MCF 10A (cell line): ENCODE measurements at regions not wholly inside any gene's neighbourhood (a gene's known extent, or its start where the extent isn't known, plus 50 kb on each side); places are given as distances from the start of the nearest gene placed in this dataset.

Experiments
- BruUV-seq: library from RNA; stranded (reverse); fragments of 400-500 nt; replicated peaks from 2 replicates; lab custom pipeline; 2021; lab: Mats Ljungman, UMichigan
- CTCF ChIA-PET: fragments of 300-600 bp; sonication (Branson Sonifier 250); formaldehyde crosslinking; extraction: SDS; loops from one replicate; lab custom pipeline; 2021; ENCODE audit warnings: antibody characterized with exemption, inconsistent platforms; lab: Yijun Ruan, JAX
- POLR2A ChIA-PET: fragments of 300-600, 350-650 bp; sonication (Branson Sonifier 250); formaldehyde crosslinking; extraction: SDS; loops from one replicate; lab custom pipeline; 2020; ENCODE audit warnings: antibody characterized with exemption, inconsistent platforms; lab: Yijun Ruan, JAX
- DNase-seq: peaks from one replicate; pipeline ENCODE4 v3.0.0-alpha.2; 2018; ENCODE audit not compliant: unreplicated experiment
- H3K27ac Mint-ChIP-seq: one replicate; pipeline ENCODE4 v1.8.0; 2022; ENCODE audit warnings: mild to moderate bottlenecking, low read depth, mixed read lengths; ENCODE audit not compliant: unreplicated experiment
- H3K27me3 Mint-ChIP-seq: one replicate; pipeline ENCODE4 v1.8.0; 2022; ENCODE audit warnings: mixed read lengths; ENCODE audit not compliant: insufficient read depth, unreplicated experiment
- H3K36me3 Mint-ChIP-seq: one replicate; pipeline ENCODE4 v1.8.0; 2022; ENCODE audit warnings: mild to moderate bottlenecking, moderate library complexity, mixed read lengths; ENCODE audit not compliant: insufficient read depth, unreplicated experiment
- H3K4me1 Mint-ChIP-seq: one replicate; pipeline ENCODE4 v1.8.0; 2022; ENCODE audit warnings: mixed read lengths; ENCODE audit not compliant: insufficient read depth, unreplicated experiment
- H3K4me3 Mint-ChIP-seq: one replicate; pipeline ENCODE4 v1.8.0; 2022; ENCODE audit warnings: mild to moderate bottlenecking, moderate library complexity, mixed read lengths; ENCODE audit not compliant: unreplicated experiment
- H3K9me3 Mint-ChIP-seq: one replicate; pipeline ENCODE4 v1.8.0; 2022; ENCODE audit warnings: mixed read lengths; ENCODE audit not compliant: unreplicated experiment
- CTCF ChIP-seq: fragments of 200-600 bp; IDR thresholded peaks from one replicate; pipeline ENCODE4 v1.8.0; 2022; ENCODE audit warnings: antibody characterized with exemption, mild to moderate bottlenecking; ENCODE audit not compliant: unreplicated experiment
- intact Hi-C: fragments of 100-400 bp; cut with micrococcal nuclease; formaldehyde crosslinking; loops from 2 replicates; pipeline ENCODE4 v1.14.1; 2022

- peaks cover 7% of the 10 kb centered on the region for H3K9me3 Mint-ChIP-seq
- TF ChIP-seq CTCF = no peak
- intact Hi-C loops = no loop called here
- H3K4me3 Mint-ChIP-seq = no peak overlapping the region
- H3K27ac Mint-ChIP-seq = peak overlapping the region; percentile 70
- CTCF ChIA-PET = interaction anchor here (0.6 to 2.4 kb wide), 8 partner anchors 8 to 108 kb away, joined by 3 to 13 read pairs (median 4); no protein-coding TSS in a partner anchor
- POLR2A ChIA-PET = interaction anchor here (0.6 to 2.7 kb wide), 6 partner anchors 12 to 107 kb away, joined by 3 to 15 read pairs (median 12); no protein-coding TSS in a partner anchor
- no peaks in the 10 kb centered on the region for H3K27me3 Mint-ChIP-seq
- peak; percentile 21 for DNase-seq
- no TSS peak for BruUV-seq
- peaks cover 17% of the 10 kb centered on the region for H3K4me1 Mint-ChIP-seq
- H3K36me3 Mint-ChIP-seq = peaks cover 6% of the 10 kb centered on the region
Observed at GRCh38 chr1:48127735-48128685, 94.5 kb upstream of the SLC5A9 start.

GRCh38 chr1:48123647-48124046 is 98.9 kb upstream of the SLC5A9 start:
- no TSS peak for BruUV-seq
- no peak for DNase-seq
- intact Hi-C loops = no loop called here
- Mint-ChIP-seq H3K27ac (no peak overlapping the region), H3K27me3 (no peaks in the 10 kb centered on the region), H3K36me3 (peaks cover 13% of the 10 kb centered on the region), H3K9me3 (peaks cover 7% of the 10 kb centered on the region), H3K4me1 (peaks cover 25% of the 10 kb centered on the region), H3K4me3 (no peak overlapping the region)
- POLR2A ChIA-PET = no interaction called here
- no peak for TF ChIP-seq CTCF
- CTCF ChIA-PET = interaction anchor here (0.6 to 4.6 kb wide), 3 partner anchors 14 to 373 kb away, joined by 4 to 24 read pairs (median 6); no protein-coding TSS in a partner anchor

- intact Hi-C loops = no loop called here
Observed at GRCh38 chr1:48121955-48122354, 100.6 kb upstream of the SLC5A9 start.

More at GRCh38 chr1:48121955-48122354, 100.6 kb upstream of the SLC5A9 start:
- ChIA-PET POLR2A (no interaction called here), CTCF (interaction anchor here (1.0 to 4.6 kb wide), 2 partner anchors 12 to 376 kb away, joined by 3 to 24 read pairs; no protein-coding TSS in a partner anchor)
- H3K27ac Mint-ChIP-seq = no peak overlapping the region
- no peak overlapping the region for H3K4me3 Mint-ChIP-seq
- H3K36me3 Mint-ChIP-seq = peaks cover 19% of the 10 kb centered on the region
- no peaks in the 10 kb centered on the region for H3K27me3 Mint-ChIP-seq
- H3K9me3 Mint-ChIP-seq = peaks cover 7% of the 10 kb centered on the region
- BruUV-seq = no TSS peak
- peaks cover 17% of the 10 kb centered on the region for H3K4me1 Mint-ChIP-seq
- no peak for TF ChIP-seq CTCF
- DNase-seq = no peak
